GM13977 (cell line): ENCODE measurements at regions not wholly inside any gene's neighbourhood (a gene's known extent, or its start where the extent isn't known, plus 50 kb on each side); places are given as distances from the start of the nearest gene placed in this dataset.

ENCODE experiments used
- DNase-seq: peaks from one replicate; pipeline ENCODE4 v3.0.0; 2012; ENCODE audit warnings: low spot score
- in situ Hi-C: fragments of 300-500 bp; cut with MboI; formaldehyde crosslinking; loops from one replicate; pipeline ENCODE4 v1.12.0; 2022; ENCODE audit warnings: low sequenced_read_pairs, low pct_unique_long_range_greater_than_20kb, mixed read lengths, inconsistent platforms; ENCODE audit not compliant: unreplicated experiment
- TF ChIP-seq, protein P1 (sequence below): IDR thresholded peaks from 2 replicates; pipeline ENCODE4 v1.5.1; 2012; ENCODE audit warnings: mild to moderate bottlenecking, control low read depth; ENCODE audit not compliant: insufficient read depth; ENCODE audit errors: extremely low read depth, missing control alignments

DNA sequence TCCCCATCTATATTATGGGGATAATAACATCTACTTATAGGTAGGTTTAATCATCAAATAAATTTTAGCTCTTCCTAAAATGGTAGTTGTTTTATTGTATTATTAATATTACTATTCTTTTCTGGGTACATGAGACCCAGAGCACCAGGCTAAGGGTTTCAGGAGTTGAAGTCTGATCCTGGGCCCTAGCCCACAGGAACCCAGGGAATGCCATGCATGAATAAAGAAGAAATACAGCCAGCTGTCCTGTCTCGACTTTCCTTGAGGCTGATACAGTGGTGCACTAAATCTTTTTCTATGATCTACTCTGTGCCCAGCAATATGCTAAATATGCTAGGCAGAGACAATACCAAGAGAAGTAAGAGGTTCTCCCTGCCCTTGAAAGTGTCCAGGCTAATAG is 72.1 kb upstream of the ATP2C1 start:
- in situ Hi-C loops, result no loop called here
- TF ChIP-seq, protein P1, sequence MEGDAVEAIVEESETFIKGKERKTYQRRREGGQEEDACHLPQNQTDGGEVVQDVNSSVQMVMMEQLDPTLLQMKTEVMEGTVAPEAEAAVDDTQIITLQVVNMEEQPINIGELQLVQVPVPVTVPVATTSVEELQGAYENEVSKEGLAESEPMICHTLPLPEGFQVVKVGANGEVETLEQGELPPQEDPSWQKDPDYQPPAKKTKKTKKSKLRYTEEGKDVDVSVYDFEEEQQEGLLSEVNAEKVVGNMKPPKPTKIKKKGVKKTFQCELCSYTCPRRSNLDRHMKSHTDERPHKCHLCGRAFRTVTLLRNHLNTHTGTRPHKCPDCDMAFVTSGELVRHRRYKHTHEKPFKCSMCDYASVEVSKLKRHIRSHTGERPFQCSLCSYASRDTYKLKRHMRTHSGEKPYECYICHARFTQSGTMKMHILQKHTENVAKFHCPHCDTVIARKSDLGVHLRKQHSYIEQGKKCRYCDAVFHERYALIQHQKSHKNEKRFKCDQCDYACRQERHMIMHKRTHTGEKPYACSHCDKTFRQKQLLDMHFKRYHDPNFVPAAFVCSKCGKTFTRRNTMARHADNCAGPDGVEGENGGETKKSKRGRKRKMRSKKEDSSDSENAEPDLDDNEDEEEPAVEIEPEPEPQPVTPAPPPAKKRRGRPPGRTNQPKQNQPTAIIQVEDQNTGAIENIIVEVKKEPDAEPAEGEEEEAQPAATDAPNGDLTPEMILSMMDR, result no peak
- DNase-seq, result no peak

DNA sequence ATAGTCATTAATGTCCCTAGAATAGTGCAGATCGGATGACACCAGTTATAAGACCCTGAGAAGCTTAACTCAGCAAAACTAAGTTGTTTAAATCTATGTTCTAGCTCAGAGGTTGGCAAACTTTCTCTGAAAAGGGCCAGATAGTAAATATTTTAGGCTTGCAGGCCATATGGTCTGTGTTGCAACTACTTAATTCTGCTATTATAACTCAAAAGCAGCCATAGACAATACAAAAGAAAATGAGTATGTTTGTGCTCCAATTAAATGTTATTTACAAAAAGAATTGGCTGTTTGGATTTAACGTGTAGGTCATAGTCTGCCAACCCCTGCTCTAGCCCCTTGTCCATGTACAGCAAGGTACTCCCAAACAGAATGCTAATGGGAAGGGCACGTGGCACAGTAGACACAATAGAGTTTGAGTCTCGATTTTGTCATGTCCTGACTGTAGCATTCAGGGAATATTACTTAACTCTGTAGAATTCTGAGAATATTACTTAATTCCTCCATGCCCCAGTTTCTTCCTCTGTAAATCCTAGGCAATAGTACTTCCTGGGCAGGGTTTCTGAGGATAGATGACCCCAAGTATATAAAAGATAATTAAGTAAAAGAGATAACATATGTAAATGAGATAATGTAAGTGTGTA is 70.5 kb upstream of the ATP2C1 start:
- in situ Hi-C loops, result no loop called here
- TF ChIP-seq, protein P1, result no peak

DNA sequence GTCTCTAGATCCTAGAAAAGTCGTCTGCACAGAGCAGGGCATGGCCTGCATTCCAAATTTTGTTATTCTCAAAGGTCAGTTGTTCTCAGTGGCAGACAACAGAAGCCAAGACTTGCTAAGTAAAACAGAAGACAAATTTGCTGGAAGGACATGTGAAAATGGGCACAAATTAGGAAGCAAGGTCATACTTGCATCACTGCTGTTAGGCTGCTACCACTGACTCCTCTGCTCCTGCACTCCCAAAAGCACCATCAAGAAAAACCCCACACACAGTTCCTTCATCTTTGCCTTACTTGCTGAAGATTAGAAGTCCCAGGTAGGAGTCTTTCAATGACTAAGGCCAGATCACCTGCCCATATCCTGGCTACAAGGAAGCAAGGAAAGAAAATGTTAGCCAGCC is 69.9 kb upstream of the ATP2C1 start:
- in situ Hi-C loops, result no loop called here
- TF ChIP-seq, protein P1, result no peak

More for the DNA sequence above, 70.5 kb upstream of the ATP2C1 start:
- DNase-seq, result no peak

DNA sequence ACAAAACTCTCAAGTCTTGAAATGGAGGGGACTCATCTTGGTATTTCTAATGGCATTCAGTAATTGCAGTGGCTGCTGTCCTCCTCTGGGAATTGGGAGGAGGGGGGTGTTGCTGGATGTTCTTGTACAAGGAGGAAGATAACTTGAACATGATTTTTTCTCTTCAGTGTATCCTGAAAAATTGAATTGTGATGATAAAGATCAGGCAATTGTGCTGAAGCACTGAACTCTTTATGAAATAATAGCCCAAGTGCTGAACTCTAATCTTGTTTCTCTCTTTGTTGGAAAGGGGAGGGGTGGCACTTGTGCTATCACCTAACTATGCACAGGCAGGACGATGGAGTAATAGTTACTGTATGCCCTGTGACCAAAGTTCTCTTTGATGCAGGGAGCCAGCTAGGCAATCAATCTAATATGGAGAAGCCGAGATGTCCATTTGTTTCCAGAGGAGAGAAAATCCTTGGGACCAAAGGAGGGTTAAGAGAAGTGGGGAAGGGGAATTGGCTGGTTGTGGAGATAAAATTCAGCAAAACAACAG is 68.1 kb upstream of the ATP2C1 start:
- TF ChIP-seq, protein P1, result no peak
- DNase-seq, result no peak
- in situ Hi-C loops, result no loop called here

More for the DNA sequence above, 69.9 kb upstream of the ATP2C1 start:
- DNase-seq, result no peak

DNA sequence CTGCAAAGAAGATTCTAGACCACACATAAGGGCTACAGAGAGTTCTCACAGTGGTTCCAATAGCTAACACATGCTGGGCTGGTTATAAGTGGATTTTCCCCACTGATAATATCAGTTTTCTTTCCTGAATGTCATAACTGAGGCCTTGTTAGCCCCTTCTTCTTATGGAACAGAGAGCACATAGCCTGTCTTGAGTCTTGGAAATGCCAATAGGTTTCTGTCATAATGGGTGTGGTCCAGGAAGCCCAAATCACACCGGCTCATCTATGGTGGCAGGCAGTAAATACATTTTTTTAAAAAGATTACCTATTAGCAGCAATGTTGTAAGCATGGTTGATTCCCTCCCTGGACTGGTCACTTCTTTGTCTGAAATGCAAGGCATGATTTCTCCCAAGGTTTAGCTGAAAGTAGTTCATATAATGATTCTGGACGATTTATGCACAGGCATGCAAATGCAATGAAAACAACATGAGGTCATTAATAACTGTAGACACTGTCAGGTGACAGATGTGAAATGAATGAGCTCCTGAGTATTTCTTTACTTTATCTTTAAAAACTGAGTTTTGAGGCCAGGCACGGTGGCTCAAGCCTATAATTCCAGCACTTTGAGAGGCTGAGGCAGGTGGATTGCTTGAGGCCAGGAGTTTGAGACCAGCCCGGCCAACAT is 67.2 kb upstream of the ATP2C1 start:
- no peak for DNase-seq
- TF ChIP-seq, protein P1, result no peak
- in situ Hi-C loops, result no loop called here

DNA sequence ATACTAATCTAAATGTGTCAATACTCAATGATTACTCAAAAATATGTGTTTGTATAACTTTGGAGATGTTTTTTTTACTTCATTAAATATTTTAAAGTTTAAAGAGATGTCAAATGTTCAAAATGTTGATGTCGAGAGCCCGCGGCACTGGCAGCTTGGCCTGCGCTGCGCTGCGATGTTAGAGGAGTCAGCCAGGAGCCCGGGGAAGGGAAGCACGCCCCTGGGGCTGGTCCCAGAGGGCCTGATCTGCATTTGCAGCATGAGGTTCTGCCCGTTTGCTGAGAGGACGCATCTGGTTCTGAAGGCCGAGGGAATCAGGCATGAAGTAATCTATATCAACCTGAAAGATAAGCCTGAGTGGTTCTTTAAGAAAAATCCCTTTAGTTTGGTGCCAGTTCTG is 66.4 kb upstream of the ATP2C1 start:
- in situ Hi-C loops, result no loop called here
- TF ChIP-seq, protein P1, result no peak
- no peak for DNase-seq
